ENCODE measurements at regions not wholly inside any gene's neighbourhood (a gene's known extent, or its start where the extent isn't known, plus 50 kb on each side); places are given as distances from the start of the nearest gene placed in this dataset.

GRCh38 chr9:108607607-108608006 lies 248.2 kb downstream of the ACTL7B start:
- TF ChIP-seq CTCF (conservative IDR thresholded peaks at IDR 0.05; ENCODE audit: low read depth, low read length) (no peak), EZH2 (IDR thresholded peaks at IDR 0.05; ENCODE audit: low read length, unreplicated experiment) (no peak)
